Omental fat pad (tissue), 3 donors: ENCODE measurements at regions not wholly inside any gene's neighbourhood (a gene's known extent, or its start where the extent isn't known, plus 50 kb on each side); places are given as distances from the start of the nearest gene placed in this dataset.
"Not testable (repeated sequence)": the region's sequence is repeated elsewhere in the genome, so short reads cannot be mapped to it uniquely, and the experiment has no call there.

Source experiments
- ATAC-seq: fragments of 150-250 bp; one replicate; pipeline ENCODE4 v1.9.1; 2016; ENCODE audit warnings: mild to moderate bottlenecking, moderate library complexity; ENCODE audit not compliant: low FRiP score
- DNase-seq: peaks from one replicate; pipeline ENCODE4 v3.0.0-alpha.2; 2019; ENCODE audit warnings: low spot score
- TF ChIP-seq, protein P1 (sequence below), 3 donors: fragments of 450-650 bp; IDR thresholded peaks; one replicate each; pipeline ENCODE4 v1.5.1; 2016 to 2017; ENCODE audit warnings: antibody characterized with exemption in 3 of 3, mild to moderate bottlenecking in 3 of 3, moderate library complexity in 2 of 3

DNA sequence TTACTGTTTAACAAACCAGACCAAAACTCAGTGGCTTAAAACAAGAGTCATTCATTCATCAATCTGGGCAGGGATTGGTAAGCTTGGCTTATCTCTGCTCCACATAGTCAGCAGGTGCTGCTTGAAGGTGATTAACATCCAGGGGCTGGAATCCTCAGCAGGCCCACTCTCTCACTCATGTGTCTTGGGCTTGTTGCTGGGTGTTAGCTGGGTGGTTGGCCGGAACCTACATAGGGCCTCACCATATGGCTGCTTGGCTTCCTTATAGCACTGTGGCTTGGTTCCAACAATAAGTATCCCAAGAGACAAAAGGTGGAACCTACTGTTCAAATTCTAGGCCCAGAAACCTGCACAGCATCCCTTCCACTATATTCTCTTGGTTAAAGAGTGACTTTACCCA, 125.0 kb downstream of the RASGEF1B start:
- TF ChIP-seq, protein P1, sequence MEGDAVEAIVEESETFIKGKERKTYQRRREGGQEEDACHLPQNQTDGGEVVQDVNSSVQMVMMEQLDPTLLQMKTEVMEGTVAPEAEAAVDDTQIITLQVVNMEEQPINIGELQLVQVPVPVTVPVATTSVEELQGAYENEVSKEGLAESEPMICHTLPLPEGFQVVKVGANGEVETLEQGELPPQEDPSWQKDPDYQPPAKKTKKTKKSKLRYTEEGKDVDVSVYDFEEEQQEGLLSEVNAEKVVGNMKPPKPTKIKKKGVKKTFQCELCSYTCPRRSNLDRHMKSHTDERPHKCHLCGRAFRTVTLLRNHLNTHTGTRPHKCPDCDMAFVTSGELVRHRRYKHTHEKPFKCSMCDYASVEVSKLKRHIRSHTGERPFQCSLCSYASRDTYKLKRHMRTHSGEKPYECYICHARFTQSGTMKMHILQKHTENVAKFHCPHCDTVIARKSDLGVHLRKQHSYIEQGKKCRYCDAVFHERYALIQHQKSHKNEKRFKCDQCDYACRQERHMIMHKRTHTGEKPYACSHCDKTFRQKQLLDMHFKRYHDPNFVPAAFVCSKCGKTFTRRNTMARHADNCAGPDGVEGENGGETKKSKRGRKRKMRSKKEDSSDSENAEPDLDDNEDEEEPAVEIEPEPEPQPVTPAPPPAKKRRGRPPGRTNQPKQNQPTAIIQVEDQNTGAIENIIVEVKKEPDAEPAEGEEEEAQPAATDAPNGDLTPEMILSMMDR (IDR thresholded peaks at IDR 0.05): no peak
- ATAC-seq: no peak

DNA sequence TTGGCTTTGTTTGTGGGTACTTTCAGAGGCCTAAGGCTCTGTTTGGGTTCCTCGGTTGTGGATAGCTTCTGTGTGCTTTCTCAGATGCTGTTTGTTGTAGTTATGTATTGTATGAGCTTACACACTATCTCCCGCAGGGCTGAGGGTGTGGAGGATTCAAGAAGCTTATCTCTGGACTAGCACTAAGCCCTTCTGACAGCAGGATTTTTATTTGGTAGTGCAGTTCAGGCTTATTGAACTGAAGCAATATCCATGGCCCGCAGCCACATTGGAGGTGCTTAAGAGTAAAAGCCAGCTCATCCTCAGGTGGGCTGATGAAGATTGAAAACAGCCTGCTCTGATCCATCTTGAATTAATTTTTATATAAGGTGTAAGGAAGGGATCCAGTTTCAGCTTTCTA, 128.2 kb downstream of the RASGEF1B start:
- DNase-seq (no peak), ATAC-seq (no peak)
- TF ChIP-seq, protein P1 (IDR thresholded peaks at IDR 0.05): no peak

More for the DNA sequence above, 125.0 kb downstream of the RASGEF1B start:
- no peak for DNase-seq

DNA sequence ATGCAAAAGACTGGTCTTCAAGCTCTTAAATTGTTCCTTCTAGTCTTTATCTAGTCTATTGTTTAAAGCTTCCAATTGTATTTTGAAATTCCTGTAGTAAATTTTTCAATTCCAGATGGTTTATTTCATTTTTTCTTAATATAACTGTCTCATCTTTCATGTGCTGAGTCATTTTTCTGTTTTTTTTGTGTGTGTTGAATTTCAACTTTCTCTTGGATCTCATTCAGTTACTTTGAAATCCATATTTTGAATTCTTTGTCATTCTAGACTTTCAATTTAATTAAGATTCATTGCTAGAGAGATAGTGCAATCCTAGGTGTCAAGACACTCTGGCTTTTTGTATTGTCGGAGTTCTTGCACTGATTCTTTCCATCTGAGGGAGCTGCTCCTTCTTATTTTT, 128.0 kb upstream of the PRKG2 start:
- TF ChIP-seq, protein P1 (IDR thresholded peaks at IDR 0.05): no peak
- ATAC-seq (no peak), DNase-seq (no peak)

DNA sequence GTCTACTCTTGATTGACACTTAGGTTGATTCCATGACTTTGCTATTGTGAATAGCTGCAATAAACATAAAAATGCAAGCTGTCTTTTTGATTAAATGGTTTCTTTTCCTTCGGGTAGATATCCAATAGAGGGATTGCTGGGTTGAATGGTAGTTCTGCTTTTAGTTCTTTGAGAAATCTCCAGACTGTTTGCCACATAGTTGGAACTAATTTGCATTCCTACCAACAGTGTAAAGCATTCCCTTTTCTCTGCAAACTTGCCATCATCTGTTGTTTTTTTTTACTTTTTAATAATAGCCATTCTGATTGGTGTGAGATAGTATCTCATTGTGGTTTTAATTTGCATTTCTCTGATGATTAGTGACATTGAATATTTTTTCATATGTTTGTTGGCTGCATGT, 122.2 kb upstream of the PRKG2 start:
- TF ChIP-seq, protein P1 (IDR thresholded peaks at IDR 0.05): no peak
- ATAC-seq: no peak
- no peak for DNase-seq

DNA sequence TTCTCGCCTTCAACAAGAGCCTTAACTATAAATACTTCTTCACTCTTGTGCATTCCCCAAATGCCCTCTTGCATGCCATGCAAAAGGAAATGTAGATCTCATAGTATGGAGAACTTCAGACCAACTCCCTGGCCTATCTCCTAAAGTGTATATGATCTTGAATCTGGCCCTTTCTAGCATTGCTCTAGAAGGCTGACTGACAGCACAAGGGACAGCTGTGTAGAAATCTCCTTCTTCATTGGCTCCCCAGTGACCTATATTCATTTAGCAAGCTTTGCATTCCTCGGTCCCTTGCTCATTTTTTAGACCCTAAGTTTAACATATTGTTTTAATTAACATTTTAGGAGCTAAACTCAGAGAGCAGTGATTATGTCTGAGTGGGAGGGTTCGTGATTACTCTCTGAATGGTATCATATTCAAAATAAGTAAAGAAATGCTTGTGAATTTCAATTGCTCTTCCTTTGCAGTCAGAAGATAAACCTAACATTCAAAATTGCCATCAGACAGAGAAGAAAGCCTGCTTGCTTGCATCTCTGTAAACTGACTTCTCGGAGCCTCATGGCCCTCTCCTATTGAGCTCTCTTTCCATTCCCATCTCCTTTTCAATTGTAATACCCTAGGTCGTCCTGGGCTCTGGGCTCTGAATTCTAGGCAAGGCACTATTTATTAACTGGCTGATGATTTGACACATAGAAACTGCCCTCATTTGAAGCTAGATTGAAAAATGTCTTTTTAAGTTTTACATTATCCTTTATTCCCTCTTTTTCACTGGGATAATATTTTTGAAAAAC, 120.3 kb upstream of the PRKG2 start:
- no peak for ATAC-seq
- no peak for DNase-seq
- TF ChIP-seq, protein P1 (IDR thresholded peaks at IDR 0.05): no peak

DNA sequence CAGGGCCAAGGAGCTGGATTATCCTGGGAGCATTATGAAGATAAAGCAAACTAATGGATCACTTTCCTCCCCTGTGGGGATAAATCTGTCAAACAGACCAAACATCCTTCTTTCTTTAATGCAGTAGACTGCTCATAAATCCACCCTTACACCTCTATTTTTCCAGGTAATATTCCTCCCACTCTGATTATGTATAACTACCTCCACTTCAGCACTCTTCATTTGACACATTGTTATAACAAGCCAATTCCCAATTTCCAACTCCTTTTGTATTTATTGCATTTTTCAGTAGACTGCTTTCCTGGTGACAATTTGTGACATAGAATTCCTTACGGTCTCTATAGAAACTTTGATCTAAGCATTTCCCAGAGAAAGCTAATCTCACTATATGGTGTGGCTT, 115.0 kb upstream of the PRKG2 start:
- DNase-seq (no peak), ATAC-seq (no peak)
- TF ChIP-seq, protein P1 (IDR thresholded peaks at IDR 0.05): no peak

DNA sequence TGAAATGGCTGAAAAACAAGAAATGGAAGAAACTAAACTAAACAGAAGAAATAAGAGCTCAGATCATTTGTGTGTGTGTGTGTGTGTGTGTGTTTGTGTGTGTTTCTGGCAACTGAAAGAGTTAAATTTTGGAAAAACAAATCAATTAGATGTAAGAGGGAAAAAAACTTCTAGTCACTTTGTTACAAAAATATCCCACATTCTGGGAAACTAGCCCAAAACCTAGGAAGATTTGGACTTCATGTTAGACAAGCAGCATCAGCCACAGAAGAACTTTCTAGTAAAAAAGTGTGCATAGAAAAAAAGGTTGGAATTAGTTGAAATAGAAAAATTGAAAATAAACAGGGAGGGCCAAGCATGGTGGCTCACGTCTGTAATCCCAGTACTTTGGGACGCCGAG, 111.6 kb upstream of the PRKG2 start:
- TF ChIP-seq, protein P1 (IDR thresholded peaks at IDR 0.05): no peak
- ATAC-seq: no peak
- no peak for DNase-seq

- not testable (repeated sequence) for DNase-seq
These were observed 109.6 kb upstream of the PRKG2 start for GRCh38 chr4:81324594-81324993.

More at GRCh38 chr4:81324594-81324993, 109.6 kb upstream of the PRKG2 start:
- not testable (repeated sequence) for ATAC-seq
